OCI-LY1 (cell line): ENCODE measurements at regions not wholly inside any gene's neighbourhood (a gene's known extent, or its start where the extent isn't known, plus 50 kb on each side); places are given as distances from the start of the nearest gene placed in this dataset.

ENCODE experiments used
- H2AFZ ChIP-seq: fragments of 200-600 bp; sonication (generic), shearing (Covaris generic); 2 replicates; pipeline ENCODE4 v1.6.0; 2014; ENCODE audit warnings: antibody characterized with exemption, mild to moderate bottlenecking, low read length
- H3F3A ChIP-seq: fragments of 200-600 bp; sonication (generic), shearing (Covaris generic); 2 replicates; pipeline ENCODE4 v1.6.0; 2014; ENCODE audit warnings: mild to moderate bottlenecking, antibody characterized with exemption, low read length, moderate library complexity; ENCODE audit not compliant: insufficient read depth
- H3K27ac ChIP-seq: fragments of 200-600 bp; sonication (generic); 2 replicates; pipeline ENCODE4 v1.5.1; 2014; ENCODE audit warnings: low read length, mixed run types, mild to moderate bottlenecking, low read depth; ENCODE audit not compliant: poor library complexity, severe bottlenecking
- H3K27me3 ChIP-seq: fragments of 200-600 bp; sonication (generic); 2 replicates; pipeline ENCODE4 v1.6.0; 2014; ENCODE audit warnings: antibody characterized with exemption, mild to moderate bottlenecking, low read length, moderate library complexity; ENCODE audit not compliant: insufficient read depth
- H3K36me3 ChIP-seq: fragments of 200-600 bp; sonication (generic); 2 replicates; pipeline ENCODE4 v1.6.1; 2014; ENCODE audit warnings: mild to moderate bottlenecking, antibody characterized with exemption, low read length, moderate library complexity, mixed read lengths; ENCODE audit not compliant: insufficient read depth
- H3K4me1 ChIP-seq: fragments of 200-600 bp; sonication (generic); 2 replicates; pipeline ENCODE4 v1.5.1; 2014; ENCODE audit warnings: mild to moderate bottlenecking, low read length, moderate library complexity; ENCODE audit not compliant: insufficient read depth, severe bottlenecking
- H3K4me2 ChIP-seq: fragments of 200-600 bp; sonication (generic), shearing (Covaris generic); 2 replicates; pipeline ENCODE4 v1.6.1; 2014; ENCODE audit warnings: low read length
- H3K4me3 ChIP-seq: fragments of 200-600 bp; sonication (generic); 2 replicates; pipeline ENCODE4 v1.5.1; 2014; ENCODE audit warnings: low read length, low read depth, mild to moderate bottlenecking, mixed read lengths; ENCODE audit not compliant: poor library complexity, severe bottlenecking
- H3K79me2 ChIP-seq: fragments of 200-600 bp; shearing (Covaris generic); 2 replicates; pipeline ENCODE4 v1.6.1; 2016; ENCODE audit warnings: mixed run types, low read length, mixed read lengths; ENCODE audit not compliant: insufficient read depth
- H3K9ac ChIP-seq: fragments of 200-600 bp; sonication (generic), shearing (Covaris generic); 2 replicates; pipeline ENCODE4 v1.6.1; 2014; ENCODE audit warnings: mild to moderate bottlenecking, low read length, mixed read lengths
- H3K9me2 ChIP-seq: fragments of 200-600 bp; sonication (generic), shearing (Covaris generic); 2 replicates; pipeline ENCODE4 v1.6.1; 2014; ENCODE audit warnings: low read depth, mild to moderate bottlenecking, low read length, mixed read lengths
- H3K9me3 ChIP-seq: fragments of 200-600 bp; shearing (Covaris generic); 2 replicates; pipeline ENCODE4 v1.6.1; 2014; ENCODE audit warnings: low read length, mixed read lengths
- H4K20me1 ChIP-seq: fragments of 200-600 bp; sonication (generic), shearing (Covaris generic); 2 replicates; pipeline ENCODE4 v1.6.0; 2016; ENCODE audit warnings: mild to moderate bottlenecking, low read length; ENCODE audit not compliant: insufficient read depth
- EZH2 ChIP-seq: fragments of 200-600 bp; sonication (generic), shearing (Covaris generic); IDR thresholded peaks from 2 replicates; pipeline ENCODE4 v1.8.0; 2017; ENCODE audit warnings: borderline replicate concordance, mixed run types, mild to moderate bottlenecking, antibody characterized with exemption, low read length, moderate library complexity, mixed read lengths
- TF ChIP-seq, protein P1 (sequence below): fragments of 200-600 bp; sonication (generic), shearing (Covaris generic); IDR thresholded peaks from 2 replicates; pipeline ENCODE4 v1.5.1; 2017; ENCODE audit warnings: mild to moderate bottlenecking, antibody characterized with exemption, low read length, moderate library complexity, mixed read lengths

GRCh38 chr5:56677690-56678305 is 137.6 kb upstream of the MAP3K1 start:
- peaks cover 48% of the 10 kb centered on the region for H3K4me1 ChIP-seq
- no peaks in the 10 kb centered on the region for H3K36me3 ChIP-seq
- H3K4me3 ChIP-seq: no peak overlapping the region
- no peaks in the 10 kb centered on the region for H3F3A ChIP-seq
- H3K4me2 ChIP-seq: no peak overlapping the region
- H2AFZ ChIP-seq: no peak overlapping the region
- H4K20me1 ChIP-seq: no peaks in the 10 kb centered on the region
- H3K9me3 ChIP-seq: no peaks in the 10 kb centered on the region
- no peaks in the 10 kb centered on the region for H3K27me3 ChIP-seq
- peak overlapping the region; percentile 4 for H3K27ac ChIP-seq
- H3K79me2 ChIP-seq: no peaks in the 10 kb centered on the region
- no peak overlapping the region for H3K9ac ChIP-seq
- no peaks in the 10 kb centered on the region for H3K9me2 ChIP-seq
- TF ChIP-seq, protein P1, sequence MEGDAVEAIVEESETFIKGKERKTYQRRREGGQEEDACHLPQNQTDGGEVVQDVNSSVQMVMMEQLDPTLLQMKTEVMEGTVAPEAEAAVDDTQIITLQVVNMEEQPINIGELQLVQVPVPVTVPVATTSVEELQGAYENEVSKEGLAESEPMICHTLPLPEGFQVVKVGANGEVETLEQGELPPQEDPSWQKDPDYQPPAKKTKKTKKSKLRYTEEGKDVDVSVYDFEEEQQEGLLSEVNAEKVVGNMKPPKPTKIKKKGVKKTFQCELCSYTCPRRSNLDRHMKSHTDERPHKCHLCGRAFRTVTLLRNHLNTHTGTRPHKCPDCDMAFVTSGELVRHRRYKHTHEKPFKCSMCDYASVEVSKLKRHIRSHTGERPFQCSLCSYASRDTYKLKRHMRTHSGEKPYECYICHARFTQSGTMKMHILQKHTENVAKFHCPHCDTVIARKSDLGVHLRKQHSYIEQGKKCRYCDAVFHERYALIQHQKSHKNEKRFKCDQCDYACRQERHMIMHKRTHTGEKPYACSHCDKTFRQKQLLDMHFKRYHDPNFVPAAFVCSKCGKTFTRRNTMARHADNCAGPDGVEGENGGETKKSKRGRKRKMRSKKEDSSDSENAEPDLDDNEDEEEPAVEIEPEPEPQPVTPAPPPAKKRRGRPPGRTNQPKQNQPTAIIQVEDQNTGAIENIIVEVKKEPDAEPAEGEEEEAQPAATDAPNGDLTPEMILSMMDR: no peak
- no peak for TF ChIP-seq EZH2

DNA sequence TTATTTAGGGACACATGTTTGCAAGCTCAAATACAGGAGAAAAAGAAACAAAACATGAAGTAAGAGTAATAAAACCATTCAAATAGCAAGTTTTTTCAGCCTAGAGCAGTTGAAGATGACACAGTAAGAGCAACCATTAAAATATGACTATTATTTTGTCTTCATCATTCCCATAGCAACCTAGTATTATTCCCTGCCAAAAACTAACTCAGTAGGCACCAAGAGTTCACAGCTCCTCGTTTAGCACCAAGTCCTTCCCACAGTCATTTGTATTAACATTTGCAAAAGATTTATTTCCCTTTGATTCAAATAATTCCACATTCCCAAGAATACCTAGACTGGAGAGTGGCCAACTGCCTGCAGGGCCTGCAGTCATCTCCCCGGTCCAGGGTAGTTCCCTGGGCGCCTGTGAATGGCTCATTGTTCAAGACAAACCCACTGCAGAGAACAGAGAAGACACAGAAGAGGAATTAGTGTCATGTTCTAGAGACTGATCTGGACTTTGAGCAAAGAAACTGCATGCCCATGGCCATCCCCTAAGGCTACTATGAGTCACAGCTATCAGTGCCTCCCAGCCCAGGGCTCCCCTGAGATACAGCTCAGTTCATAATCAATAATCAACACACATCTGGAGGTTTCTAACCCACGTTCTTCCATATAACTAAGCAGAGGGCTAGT is 139.1 kb upstream of the MAP3K1 start:
- no peak overlapping the region for H3K4me3 ChIP-seq
- H3K9me3 ChIP-seq: no peaks in the 10 kb centered on the region
- no peaks in the 10 kb centered on the region for H3K79me2 ChIP-seq
- no peaks in the 10 kb centered on the region for H3F3A ChIP-seq
- H4K20me1 ChIP-seq: no peaks in the 10 kb centered on the region
- TF ChIP-seq, protein P1: no peak
- TF ChIP-seq EZH2: no peak
- H3K4me1 ChIP-seq: peaks cover 48% of the 10 kb centered on the region
- no peaks in the 10 kb centered on the region for H3K36me3 ChIP-seq
- H3K9me2 ChIP-seq: no peaks in the 10 kb centered on the region
- H3K4me2 ChIP-seq: no peak overlapping the region
- H3K9ac ChIP-seq: no peak overlapping the region
- H2AFZ ChIP-seq: no peak overlapping the region
- no peak overlapping the region for H3K27ac ChIP-seq
- no peaks in the 10 kb centered on the region for H3K27me3 ChIP-seq

DNA sequence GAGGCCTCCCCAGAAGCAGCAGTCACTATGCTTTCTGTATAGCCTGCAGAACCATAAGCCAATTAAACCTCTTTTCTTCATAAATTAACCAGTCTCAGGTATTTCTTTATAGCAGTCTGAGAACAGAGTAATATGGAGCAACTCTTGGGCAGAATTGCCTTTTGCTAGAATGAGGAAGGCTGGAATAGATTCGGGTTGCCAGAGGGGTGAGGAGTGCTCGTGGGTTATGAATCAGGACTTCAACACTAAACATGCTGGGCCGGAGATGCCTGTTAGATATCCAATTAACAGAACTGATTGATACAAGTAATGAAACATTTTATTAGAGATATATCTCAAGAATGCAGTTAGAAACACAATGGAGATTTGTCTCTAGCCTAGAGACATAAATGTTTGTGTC is 140.9 kb upstream of the MAP3K1 start:
- Histone ChIP-seq H3K27me3 (no peaks in the 10 kb centered on the region), H4K20me1 (no peaks in the 10 kb centered on the region), H3K79me2 (no peaks in the 10 kb centered on the region), H3K4me1 (peaks cover 48% of the 10 kb centered on the region), H3K27ac (peak overlapping the region; percentile 12), H3K4me2 (no peak overlapping the region), H3K4me3 (no peak overlapping the region), H3K9me3 (no peaks in the 10 kb centered on the region), H2AFZ (no peak overlapping the region), H3F3A (peaks cover 4% of the 10 kb centered on the region), H3K9me2 (no peaks in the 10 kb centered on the region), H3K9ac (no peak overlapping the region), H3K36me3 (no peaks in the 10 kb centered on the region)
- no peak for TF ChIP-seq EZH2
- TF ChIP-seq, protein P1: no peak
